Neural progenitor cell (in vitro differentiated cells): ENCODE measurements at regions not wholly inside any gene's neighbourhood (a gene's known extent, or its start where the extent isn't known, plus 50 kb on each side); places are given as distances from the start of the nearest gene placed in this dataset.

ENCODE experiments used
- CTCF ChIP-seq: fragments of 200-600 bp; sonication (generic); IDR thresholded peaks from 2 replicates; pipeline ENCODE4 v1.5.1; 2017; ENCODE audit warnings: antibody characterized with exemption, mild to moderate bottlenecking
- EZH2 ChIP-seq: fragments of 200-600 bp; sonication (generic); IDR thresholded peaks from 2 replicates; pipeline ENCODE4 v1.6.1; 2017; ENCODE audit warnings: antibody characterized with exemption, mild to moderate bottlenecking, moderate library complexity
- EZH2phosphoT487 ChIP-seq: fragments of 200-600 bp; sonication (generic); IDR thresholded peaks from 2 replicates; pipeline ENCODE4 v1.6.1; 2017; ENCODE audit warnings: antibody characterized with exemption

GRCh38 chr18:73535189-73535588, 612.4 kb downstream of the FBXO15 start:
- TF ChIP-seq CTCF (no peak), EZH2 (no peak), EZH2phosphoT487 (no peak)
